ENCODE measurements at regions not wholly inside any gene's neighbourhood (a gene's known extent, or its start where the extent isn't known, plus 50 kb on each side); places are given as distances from the start of the nearest gene placed in this dataset.

DNA sequence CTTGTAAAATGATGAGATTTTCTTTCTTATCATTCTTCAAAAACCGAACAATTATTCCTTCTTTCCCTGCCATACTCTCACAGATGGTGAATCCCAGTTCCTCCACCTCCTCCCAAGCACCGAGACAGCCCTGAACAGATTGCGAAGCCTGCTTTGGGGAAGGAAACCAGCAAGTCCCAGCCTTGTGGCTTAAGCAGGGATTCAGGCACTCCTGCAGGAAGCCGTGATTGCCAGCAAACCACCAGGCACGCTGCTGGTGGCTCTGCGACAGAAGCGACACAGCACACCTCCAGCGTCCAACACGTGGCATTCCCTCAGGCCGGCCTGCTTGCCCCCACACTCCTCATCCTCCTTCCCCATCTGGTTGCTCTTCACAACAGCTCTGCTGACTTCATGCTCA lies 237.7 kb downstream of the GXYLT1 start:
- no peak for DNase-seq (ENCODE audit: low read depth in 1 of 2, low spot score in 1 of 2)

DNA sequence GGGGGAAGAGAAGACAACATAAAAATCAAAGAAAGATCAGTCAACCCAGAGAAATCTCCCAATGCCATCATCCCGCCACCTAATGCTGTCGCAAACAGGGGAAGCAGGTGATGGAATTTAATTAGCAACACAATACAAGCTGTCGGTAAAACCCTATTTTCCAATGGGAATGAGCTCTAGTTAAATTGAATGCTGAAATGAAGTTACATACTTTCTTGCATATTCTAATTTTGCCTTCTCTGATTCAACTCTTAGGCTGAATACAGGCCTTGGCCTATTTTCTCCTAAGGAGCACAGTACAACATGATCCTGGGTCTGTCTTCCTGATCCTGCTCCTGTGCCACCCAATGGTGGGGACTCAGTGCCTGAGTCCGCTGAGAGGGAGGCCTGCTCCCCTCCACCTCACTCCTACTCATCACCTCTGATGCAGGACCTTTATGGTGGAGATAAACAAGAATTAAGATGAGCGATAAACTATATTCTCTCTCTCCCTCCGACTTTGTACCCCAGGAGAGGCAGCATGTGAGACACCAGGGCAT lies 238.8 kb downstream of the GXYLT1 start:
- no peak for DNase-seq (ENCODE audit: low read depth in 1 of 2, low spot score in 1 of 2)
- no peak overlapping the region for H3K27ac ChIP-seq (replicated peaks)
- H3K27me3 ChIP-seq (ENCODE audit: insufficient read depth, poor library complexity, severe bottlenecking): no peaks in the 10 kb centered on the region
- H3K4me3 ChIP-seq (replicated peaks; ENCODE audit: insufficient read depth, low read length): no peak overlapping the region
- no peak for TF ChIP-seq SPI1 (IDR thresholded peaks at IDR 0.05; ENCODE audit: borderline replicate concordance, low read depth)
- no peak for TF ChIP-seq POLR2AphosphoS5 (IDR thresholded peaks at IDR 0.05; ENCODE audit: low read depth)
- no peak for TF ChIP-seq GABPA (IDR thresholded peaks at IDR 0.05; ENCODE audit: low read depth)
- TF ChIP-seq, protein P1, sequence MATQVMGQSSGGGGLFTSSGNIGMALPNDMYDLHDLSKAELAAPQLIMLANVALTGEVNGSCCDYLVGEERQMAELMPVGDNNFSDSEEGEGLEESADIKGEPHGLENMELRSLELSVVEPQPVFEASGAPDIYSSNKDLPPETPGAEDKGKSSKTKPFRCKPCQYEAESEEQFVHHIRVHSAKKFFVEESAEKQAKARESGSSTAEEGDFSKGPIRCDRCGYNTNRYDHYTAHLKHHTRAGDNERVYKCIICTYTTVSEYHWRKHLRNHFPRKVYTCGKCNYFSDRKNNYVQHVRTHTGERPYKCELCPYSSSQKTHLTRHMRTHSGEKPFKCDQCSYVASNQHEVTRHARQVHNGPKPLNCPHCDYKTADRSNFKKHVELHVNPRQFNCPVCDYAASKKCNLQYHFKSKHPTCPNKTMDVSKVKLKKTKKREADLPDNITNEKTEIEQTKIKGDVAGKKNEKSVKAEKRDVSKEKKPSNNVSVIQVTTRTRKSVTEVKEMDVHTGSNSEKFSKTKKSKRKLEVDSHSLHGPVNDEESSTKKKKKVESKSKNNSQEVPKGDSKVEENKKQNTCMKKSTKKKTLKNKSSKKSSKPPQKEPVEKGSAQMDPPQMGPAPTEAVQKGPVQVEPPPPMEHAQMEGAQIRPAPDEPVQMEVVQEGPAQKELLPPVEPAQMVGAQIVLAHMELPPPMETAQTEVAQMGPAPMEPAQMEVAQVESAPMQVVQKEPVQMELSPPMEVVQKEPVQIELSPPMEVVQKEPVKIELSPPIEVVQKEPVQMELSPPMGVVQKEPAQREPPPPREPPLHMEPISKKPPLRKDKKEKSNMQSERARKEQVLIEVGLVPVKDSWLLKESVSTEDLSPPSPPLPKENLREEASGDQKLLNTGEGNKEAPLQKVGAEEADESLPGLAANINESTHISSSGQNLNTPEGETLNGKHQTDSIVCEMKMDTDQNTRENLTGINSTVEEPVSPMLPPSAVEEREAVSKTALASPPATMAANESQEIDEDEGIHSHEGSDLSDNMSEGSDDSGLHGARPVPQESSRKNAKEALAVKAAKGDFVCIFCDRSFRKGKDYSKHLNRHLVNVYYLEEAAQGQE (IDR thresholded peaks at IDR 0.05; ENCODE audit: insufficient replicate concordance, low read depth): no peak
- TF ChIP-seq, protein P2, sequence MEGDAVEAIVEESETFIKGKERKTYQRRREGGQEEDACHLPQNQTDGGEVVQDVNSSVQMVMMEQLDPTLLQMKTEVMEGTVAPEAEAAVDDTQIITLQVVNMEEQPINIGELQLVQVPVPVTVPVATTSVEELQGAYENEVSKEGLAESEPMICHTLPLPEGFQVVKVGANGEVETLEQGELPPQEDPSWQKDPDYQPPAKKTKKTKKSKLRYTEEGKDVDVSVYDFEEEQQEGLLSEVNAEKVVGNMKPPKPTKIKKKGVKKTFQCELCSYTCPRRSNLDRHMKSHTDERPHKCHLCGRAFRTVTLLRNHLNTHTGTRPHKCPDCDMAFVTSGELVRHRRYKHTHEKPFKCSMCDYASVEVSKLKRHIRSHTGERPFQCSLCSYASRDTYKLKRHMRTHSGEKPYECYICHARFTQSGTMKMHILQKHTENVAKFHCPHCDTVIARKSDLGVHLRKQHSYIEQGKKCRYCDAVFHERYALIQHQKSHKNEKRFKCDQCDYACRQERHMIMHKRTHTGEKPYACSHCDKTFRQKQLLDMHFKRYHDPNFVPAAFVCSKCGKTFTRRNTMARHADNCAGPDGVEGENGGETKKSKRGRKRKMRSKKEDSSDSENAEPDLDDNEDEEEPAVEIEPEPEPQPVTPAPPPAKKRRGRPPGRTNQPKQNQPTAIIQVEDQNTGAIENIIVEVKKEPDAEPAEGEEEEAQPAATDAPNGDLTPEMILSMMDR (IDR thresholded peaks at IDR 0.05; ENCODE audit: insufficient read depth, low read length): no peak

More for the DNA sequence above, 237.7 kb downstream of the GXYLT1 start:
- TF ChIP-seq POLR2AphosphoS5 (IDR thresholded peaks at IDR 0.05; ENCODE audit: low read depth) (no peak), GABPA (IDR thresholded peaks at IDR 0.05; ENCODE audit: low read depth) (no peak)
- TF ChIP-seq, protein P1 (IDR thresholded peaks at IDR 0.05; ENCODE audit: insufficient replicate concordance, low read depth): no peak
- no peak overlapping the region for H3K27ac ChIP-seq (replicated peaks)
- no peaks in the 10 kb centered on the region for H3K27me3 ChIP-seq (ENCODE audit: insufficient read depth, poor library complexity, severe bottlenecking)
- no peak overlapping the region for H3K4me3 ChIP-seq (replicated peaks; ENCODE audit: insufficient read depth, low read length)

DNA sequence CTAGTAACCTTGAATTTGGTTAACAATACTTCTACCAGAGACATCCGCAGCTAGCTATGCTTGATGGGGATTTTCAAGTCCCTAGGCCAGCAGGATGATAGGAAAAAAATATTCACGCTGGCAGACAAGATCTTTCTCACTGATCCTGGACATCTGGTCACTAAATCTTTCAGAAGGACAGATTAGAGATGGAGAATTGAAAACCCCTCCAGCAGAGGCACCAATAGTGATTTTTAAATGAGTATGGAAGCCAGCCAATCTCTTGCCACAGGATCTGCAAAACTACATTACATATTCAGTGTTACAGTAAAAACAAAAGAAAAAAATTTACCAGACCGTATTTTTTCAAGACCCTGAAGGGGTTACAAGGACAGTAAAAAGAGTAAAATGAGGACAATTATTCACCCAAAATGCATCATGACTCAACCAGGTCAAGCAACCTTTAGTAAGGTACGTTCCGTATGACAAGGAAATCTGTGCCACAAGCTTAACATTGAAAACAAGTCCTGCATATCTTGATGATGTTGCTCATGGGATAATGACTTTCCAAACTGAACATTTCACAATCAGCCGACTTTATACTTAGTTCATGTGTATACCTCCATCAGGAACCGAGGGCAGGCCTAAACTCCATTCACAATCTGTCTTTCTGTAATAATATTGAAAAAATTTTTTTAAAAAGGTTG lies 239.5 kb downstream of the GXYLT1 start:
- TF ChIP-seq, protein P2 (IDR thresholded peaks at IDR 0.05; ENCODE audit: insufficient read depth, low read length): no peak
- TF ChIP-seq, protein P1 (IDR thresholded peaks at IDR 0.05; ENCODE audit: insufficient replicate concordance, low read depth): no peak
- no peak for TF ChIP-seq SPI1 (IDR thresholded peaks at IDR 0.05; ENCODE audit: borderline replicate concordance, low read depth)
- TF ChIP-seq POLR2AphosphoS5 (IDR thresholded peaks at IDR 0.05; ENCODE audit: low read depth): no peak
- no peak for TF ChIP-seq GABPA (IDR thresholded peaks at IDR 0.05; ENCODE audit: low read depth)
- Histone ChIP-seq H3K27ac (replicated peaks) (no peak overlapping the region), H3K4me3 (replicated peaks; ENCODE audit: insufficient read depth, low read length) (no peak overlapping the region), H3K27me3 (ENCODE audit: insufficient read depth, poor library complexity, severe bottlenecking) (no peaks in the 10 kb centered on the region)
- DNase-seq (ENCODE audit: low read depth in 1 of 2, low spot score in 1 of 2): no peak
